GM04503 (cell line): ENCODE measurements at regions not wholly inside any gene's neighbourhood (a gene's known extent, or its start where the extent isn't known, plus 50 kb on each side); places are given as distances from the start of the nearest gene placed in this dataset.

Experiments used
- DNase-seq: peaks from one replicate; pipeline ENCODE4 v3.0.0-alpha.2; 2012; ENCODE audit warnings: low read depth

GRCh38 chr1:47703156-47703825 lies 265.4 kb downstream of the FOXD2 start:
- DNase-seq, result no peak

GRCh38 chr1:47703981-47704596 lies 266.2 kb downstream of the FOXD2 start:
- DNase-seq, result peak; percentile 42

- no peak for DNase-seq
These were observed 267.8 kb downstream of the FOXD2 start for GRCh38 chr1:47705517-47706130.

- DNase-seq, result no peak
These were observed 269.7 kb downstream of the FOXD2 start for GRCh38 chr1:47707503-47707902.

- DNase-seq, result no peak
These were observed 270.2 kb downstream of the FOXD2 start for GRCh38 chr1:47708019-47708535.

- DNase-seq, result no peak
These were observed 270.8 kb downstream of the FOXD2 start for GRCh38 chr1:47708658-47709018.

GRCh38 chr1:47709019-47709871 lies 271.4 kb downstream of the FOXD2 start:
- no peak for DNase-seq

GRCh38 chr1:47709872-47710231 lies 272.0 kb downstream of the FOXD2 start:
- no peak for DNase-seq

- DNase-seq, result no peak
These were observed 272.7 kb downstream of the FOXD2 start for GRCh38 chr1:47710329-47711071.
